ENCODE measurements at regions not wholly inside any gene's neighbourhood (a gene's known extent, or its start where the extent isn't known, plus 50 kb on each side); places are given as distances from the start of the nearest gene placed in this dataset.

DNA sequence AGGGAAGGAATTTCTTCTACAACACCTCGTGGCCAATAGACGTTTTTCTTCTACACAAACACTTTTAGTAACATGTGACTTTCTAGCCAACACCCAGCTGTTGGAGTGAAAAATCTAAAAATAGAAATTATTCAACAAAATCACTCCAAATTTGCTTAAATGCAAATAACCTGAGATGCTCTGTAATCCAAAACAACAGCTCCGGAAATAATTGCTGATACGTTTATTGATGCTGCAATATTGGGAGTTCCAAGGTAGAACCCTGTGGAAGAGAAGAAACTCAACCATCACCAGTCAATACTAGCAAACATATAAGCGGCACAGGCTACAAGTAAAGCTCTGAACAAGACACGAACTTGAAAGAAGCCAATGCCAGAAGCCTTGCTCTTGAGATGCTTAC, 230.6 kb downstream of the ALDH8A1 start:
- Histone ChIP-seq H3K27me3 (no peaks in the 10 kb centered on the region), H3K27ac (peak overlapping the region in 3 of 5 donors; percentile 4 to 77 (median 63)), H3K36me3 (replicated peaks in 1 of 2) (no peaks in the 10 kb centered on the region), H3K4me1 (replicated peaks in 1 of 2) (peaks cover 19 to 52% of the 10 kb centered on the region in 2 donors), H3K9me3 (replicated peaks in 1 of 3) (no peaks in the 10 kb centered on the region), H3K4me3 (no peak overlapping the region)
- TF ChIP-seq, protein P1, sequence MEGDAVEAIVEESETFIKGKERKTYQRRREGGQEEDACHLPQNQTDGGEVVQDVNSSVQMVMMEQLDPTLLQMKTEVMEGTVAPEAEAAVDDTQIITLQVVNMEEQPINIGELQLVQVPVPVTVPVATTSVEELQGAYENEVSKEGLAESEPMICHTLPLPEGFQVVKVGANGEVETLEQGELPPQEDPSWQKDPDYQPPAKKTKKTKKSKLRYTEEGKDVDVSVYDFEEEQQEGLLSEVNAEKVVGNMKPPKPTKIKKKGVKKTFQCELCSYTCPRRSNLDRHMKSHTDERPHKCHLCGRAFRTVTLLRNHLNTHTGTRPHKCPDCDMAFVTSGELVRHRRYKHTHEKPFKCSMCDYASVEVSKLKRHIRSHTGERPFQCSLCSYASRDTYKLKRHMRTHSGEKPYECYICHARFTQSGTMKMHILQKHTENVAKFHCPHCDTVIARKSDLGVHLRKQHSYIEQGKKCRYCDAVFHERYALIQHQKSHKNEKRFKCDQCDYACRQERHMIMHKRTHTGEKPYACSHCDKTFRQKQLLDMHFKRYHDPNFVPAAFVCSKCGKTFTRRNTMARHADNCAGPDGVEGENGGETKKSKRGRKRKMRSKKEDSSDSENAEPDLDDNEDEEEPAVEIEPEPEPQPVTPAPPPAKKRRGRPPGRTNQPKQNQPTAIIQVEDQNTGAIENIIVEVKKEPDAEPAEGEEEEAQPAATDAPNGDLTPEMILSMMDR (IDR thresholded peaks at IDR 0.05), result no peak
- TF ChIP-seq POLR2A (IDR thresholded peaks at IDR 0.05), result no peak
- intact Hi-C loops (cut with DNase I), result no loop called here
- no peak for DNase-seq
- WGBS, 4 donors, result 68 to 80% (median 75%) methylated on average over 6 of the region's 6 CpGs

DNA sequence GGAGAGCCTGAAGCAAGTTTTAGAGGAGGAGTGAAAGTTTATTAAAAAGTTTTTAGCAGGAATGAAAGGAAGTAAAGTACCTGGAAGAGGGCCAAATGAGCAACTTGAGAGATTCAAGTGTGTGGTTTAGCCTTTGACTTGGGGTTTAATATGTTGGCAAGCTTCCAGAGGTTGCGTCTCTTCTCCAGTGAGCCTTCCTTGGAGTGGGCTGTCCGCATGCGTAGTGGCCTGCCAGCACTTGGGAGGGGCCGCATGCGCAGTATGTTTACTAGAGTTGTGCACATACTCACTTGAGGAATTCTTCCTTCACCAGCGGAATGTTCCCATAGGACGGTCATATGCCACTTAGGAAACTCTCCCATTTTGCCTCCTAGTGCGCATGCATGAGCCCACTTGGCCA, 235.2 kb downstream of the ALDH8A1 start:
- H3K27ac ChIP-seq, result no peak overlapping the region

DNA sequence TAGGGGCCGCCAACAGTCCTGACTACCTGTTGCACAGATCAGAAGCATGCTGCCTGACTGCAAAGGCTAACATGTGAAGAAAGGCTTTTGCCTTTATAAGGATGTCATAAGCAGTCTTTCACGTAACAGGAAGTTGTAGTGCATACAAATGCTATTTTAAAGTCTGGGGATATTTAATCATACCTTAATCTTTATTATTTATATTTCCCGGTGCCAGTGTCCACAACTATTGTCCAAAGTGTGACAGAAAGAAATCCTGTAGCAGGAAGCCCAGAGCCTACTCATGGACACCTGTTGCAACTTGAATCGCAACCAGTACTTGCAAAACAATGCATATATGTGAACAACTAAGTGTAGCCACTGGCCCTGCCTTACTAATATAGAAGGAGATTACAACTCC, 235.8 kb downstream of the ALDH8A1 start:
- TF ChIP-seq POLR2A (IDR thresholded peaks at IDR 0.05), result no peak
- TF ChIP-seq, protein P1 (IDR thresholded peaks at IDR 0.05), result no peak
- H3K27me3 ChIP-seq, result no peaks in the 10 kb centered on the region
- 68 to 79% (median 74%) methylated on average over 4 of the region's 4 CpGs for WGBS, 4 donors
- DNase-seq, result no peak
- H3K4me1 ChIP-seq (replicated peaks in 1 of 2), result peaks cover 0 to 11% of the 10 kb centered on the region in 2 donors
- H3K27ac ChIP-seq, result no peak overlapping the region
- H3K36me3 ChIP-seq (replicated peaks in 1 of 2), result no peaks in the 10 kb centered on the region
- H3K4me3 ChIP-seq, result no peak overlapping the region
- H3K9me3 ChIP-seq (replicated peaks in 1 of 3), result no peaks in the 10 kb centered on the region
- intact Hi-C loops (cut with DNase I), result no loop called here

More for the DNA sequence above, 235.2 kb downstream of the ALDH8A1 start:
- intact Hi-C loops (cut with DNase I), result no loop called here
- WGBS, 4 donors, result 63 to 82% (median 78%) methylated on average over 8 of the region's 8 CpGs
- TF ChIP-seq, protein P1 (IDR thresholded peaks at IDR 0.05), result no peak
- TF ChIP-seq POLR2A (IDR thresholded peaks at IDR 0.05), result no peak
- Histone ChIP-seq H3K4me3 (no peak overlapping the region), H3K27me3 (no peaks in the 10 kb centered on the region), H3K4me1 (replicated peaks in 1 of 2) (peaks cover 3 to 17% of the 10 kb centered on the region in 2 donors), H3K9me3 (replicated peaks in 1 of 3) (no peaks in the 10 kb centered on the region), H3K36me3 (replicated peaks in 1 of 2) (no peaks in the 10 kb centered on the region)
- DNase-seq, result no peak

DNA sequence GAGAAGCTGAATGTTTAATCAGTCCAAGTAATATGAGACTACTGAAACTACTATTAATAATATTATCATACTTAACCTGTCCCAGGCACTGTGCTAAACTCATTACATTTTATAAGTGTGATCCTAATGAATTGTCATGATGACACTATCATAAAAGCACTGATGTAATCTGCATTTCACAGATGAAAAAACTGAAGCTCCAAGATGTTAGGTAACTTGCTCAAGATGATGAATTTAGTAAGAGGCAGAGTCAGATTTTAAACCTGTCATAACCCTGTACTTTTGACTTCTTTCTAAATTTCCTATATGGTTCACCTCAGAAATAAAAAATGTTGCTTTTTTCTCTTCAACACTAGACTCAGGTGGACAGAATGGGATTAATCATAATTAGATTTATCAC, 237.6 kb downstream of the ALDH8A1 start:
- intact Hi-C loops (cut with DNase I), result no loop called here
- TF ChIP-seq, protein P1 (IDR thresholded peaks at IDR 0.05), result no peak
- no peak for TF ChIP-seq POLR2A (IDR thresholded peaks at IDR 0.05)
- no peak overlapping the region for H3K4me3 ChIP-seq
- no peaks in the 10 kb centered on the region for H3K36me3 ChIP-seq (replicated peaks in 1 of 2)
- H3K27ac ChIP-seq, result no peak overlapping the region
- no peaks in the 10 kb centered on the region for H3K4me1 ChIP-seq (replicated peaks in 1 of 2)
- no peak for DNase-seq
- H3K27me3 ChIP-seq, result no peaks in the 10 kb centered on the region
- H3K9me3 ChIP-seq (replicated peaks in 1 of 3), result no peaks in the 10 kb centered on the region

All from adrenal gland (tissue), 9 donors.